ENCODE measurements at regions not wholly inside any gene's neighbourhood (a gene's known extent, or its start where the extent isn't known, plus 50 kb on each side); places are given as distances from the start of the nearest gene placed in this dataset.

DNA sequence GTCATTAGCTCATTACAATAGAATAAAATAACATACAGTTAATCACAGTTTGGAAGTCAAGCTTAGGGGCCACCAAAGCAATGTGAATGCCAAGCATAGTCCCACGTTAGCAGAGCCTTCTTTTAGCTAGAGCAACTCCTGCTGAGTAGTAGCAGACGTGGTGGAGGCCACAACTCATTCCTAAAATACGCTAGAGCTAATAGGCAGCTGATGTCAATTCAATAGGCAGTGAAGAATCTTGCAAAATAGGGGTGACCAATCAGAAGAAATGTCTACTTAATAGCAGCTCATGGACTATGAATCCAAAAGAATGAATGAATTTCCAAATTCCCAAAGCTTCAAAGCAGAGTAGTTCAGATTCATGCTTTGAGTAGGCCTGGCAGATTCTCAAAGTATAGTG lies 292.9 kb upstream of the RORA start:
- Mint-ChIP-seq H3K4me3 (ENCODE audit: low read depth) (no peak overlapping the region), H3K9me3 (ENCODE audit: low read depth) (no peaks in the 10 kb centered on the region), H3K36me3 (ENCODE audit: insufficient read depth) (no peaks in the 10 kb centered on the region), H3K27ac (no peak overlapping the region), H3K4me1 (ENCODE audit: low read depth) (no peaks in the 10 kb centered on the region), H3K27me3 (peaks cover 17% of the 10 kb centered on the region)
- DNase-seq (ENCODE audit: low spot score, unreplicated experiment), result no peak
- TF ChIP-seq, protein P1, sequence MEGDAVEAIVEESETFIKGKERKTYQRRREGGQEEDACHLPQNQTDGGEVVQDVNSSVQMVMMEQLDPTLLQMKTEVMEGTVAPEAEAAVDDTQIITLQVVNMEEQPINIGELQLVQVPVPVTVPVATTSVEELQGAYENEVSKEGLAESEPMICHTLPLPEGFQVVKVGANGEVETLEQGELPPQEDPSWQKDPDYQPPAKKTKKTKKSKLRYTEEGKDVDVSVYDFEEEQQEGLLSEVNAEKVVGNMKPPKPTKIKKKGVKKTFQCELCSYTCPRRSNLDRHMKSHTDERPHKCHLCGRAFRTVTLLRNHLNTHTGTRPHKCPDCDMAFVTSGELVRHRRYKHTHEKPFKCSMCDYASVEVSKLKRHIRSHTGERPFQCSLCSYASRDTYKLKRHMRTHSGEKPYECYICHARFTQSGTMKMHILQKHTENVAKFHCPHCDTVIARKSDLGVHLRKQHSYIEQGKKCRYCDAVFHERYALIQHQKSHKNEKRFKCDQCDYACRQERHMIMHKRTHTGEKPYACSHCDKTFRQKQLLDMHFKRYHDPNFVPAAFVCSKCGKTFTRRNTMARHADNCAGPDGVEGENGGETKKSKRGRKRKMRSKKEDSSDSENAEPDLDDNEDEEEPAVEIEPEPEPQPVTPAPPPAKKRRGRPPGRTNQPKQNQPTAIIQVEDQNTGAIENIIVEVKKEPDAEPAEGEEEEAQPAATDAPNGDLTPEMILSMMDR (IDR thresholded peaks at IDR 0.05; ENCODE audit: unreplicated experiment), result no peak

DNA sequence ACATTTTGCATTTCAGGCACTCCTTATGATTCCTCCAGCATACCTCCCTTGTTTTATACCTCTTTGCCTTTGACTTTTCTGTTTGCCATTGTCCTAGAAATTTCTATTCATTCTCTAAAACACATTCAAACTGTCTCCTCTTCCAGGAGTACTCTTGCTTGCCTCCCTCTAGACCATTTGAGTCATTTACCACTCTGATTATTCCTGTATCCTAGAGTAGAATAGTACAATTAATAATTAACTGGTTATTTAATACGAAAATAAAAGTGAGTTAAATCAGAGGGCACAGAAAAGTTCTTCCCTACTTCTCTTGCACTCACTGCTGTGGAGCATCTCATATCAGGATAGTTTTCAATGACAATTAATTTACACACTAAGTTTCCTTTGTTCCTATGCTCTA lies 290.2 kb upstream of the RORA start:
- H3K4me1 Mint-ChIP-seq (ENCODE audit: low read depth), result no peaks in the 10 kb centered on the region

DNA sequence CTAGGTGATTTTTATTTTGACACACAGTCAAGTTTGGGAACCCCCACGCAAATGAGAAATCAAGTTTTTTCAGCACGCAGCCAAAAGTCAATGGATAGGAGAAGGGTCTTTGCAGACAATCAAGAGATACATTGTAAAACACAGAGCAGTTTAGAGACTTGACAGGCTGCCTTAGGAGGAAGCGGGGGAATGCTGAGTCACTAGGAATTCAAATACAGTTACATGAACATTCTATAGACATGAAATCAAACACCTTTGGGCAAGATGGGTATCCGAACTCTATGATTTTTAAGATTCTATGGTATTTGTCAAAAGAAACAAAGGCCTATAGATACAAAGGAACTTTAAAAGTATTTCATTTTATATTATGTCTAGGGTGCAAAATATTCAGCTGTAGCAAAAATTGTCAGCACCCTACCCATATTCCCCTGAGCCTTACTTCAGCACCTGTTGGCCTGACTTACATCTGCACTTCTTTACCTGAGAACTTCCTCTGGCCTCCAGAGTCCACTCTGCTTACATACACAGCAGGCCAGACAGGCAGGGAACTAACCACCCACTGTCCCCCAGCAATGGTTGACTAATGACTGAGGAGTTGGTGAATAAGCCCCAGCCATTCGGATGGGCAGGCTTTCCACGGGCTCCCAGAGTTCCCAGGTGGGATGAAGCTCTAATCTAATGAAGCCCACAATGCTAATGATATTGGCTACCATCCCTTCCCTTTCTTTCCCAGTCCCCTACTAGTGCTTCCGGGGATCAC lies 289.3 kb upstream of the RORA start:
- H3K27me3 Mint-ChIP-seq, result no peaks in the 10 kb centered on the region
- H3K4me3 Mint-ChIP-seq (ENCODE audit: low read depth), result no peak overlapping the region
- no peak for DNase-seq (ENCODE audit: low spot score, unreplicated experiment)
- H3K4me1 Mint-ChIP-seq (ENCODE audit: low read depth), result no peaks in the 10 kb centered on the region
- no peaks in the 10 kb centered on the region for H3K9me3 Mint-ChIP-seq (ENCODE audit: low read depth)
- H3K36me3 Mint-ChIP-seq (ENCODE audit: insufficient read depth), result no peaks in the 10 kb centered on the region
- TF ChIP-seq, protein P1 (IDR thresholded peaks at IDR 0.05; ENCODE audit: unreplicated experiment), result no peak
- H3K27ac Mint-ChIP-seq, result no peak overlapping the region

More for the DNA sequence above, 290.2 kb upstream of the RORA start:
- Mint-ChIP-seq H3K4me3 (ENCODE audit: low read depth) (no peak overlapping the region), H3K9me3 (ENCODE audit: low read depth) (no peaks in the 10 kb centered on the region), H3K36me3 (ENCODE audit: insufficient read depth) (no peaks in the 10 kb centered on the region), H3K27ac (no peak overlapping the region), H3K27me3 (peaks cover under 1% of the 10 kb centered on the region)
- TF ChIP-seq, protein P1 (IDR thresholded peaks at IDR 0.05; ENCODE audit: unreplicated experiment), result no peak
- no peak for DNase-seq (ENCODE audit: low spot score, unreplicated experiment)

DNA sequence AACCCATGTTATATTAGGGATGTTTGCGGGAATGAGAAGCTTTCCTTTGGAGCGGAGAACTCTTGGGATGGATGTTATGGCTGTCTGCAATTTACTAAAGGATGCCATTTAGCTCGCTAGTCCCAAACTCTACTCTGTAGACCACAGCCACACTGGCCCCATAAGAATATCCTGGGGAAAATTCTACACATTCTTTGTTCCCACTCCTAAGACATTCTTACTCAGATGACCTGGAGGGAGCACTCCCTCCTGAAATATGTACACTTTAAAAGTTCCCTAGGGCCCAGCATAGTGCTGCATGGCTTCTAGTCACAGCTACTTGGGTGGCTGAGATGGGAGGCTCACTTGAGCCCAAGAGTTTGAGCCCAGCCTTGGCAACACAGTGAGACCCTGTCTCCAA lies 288.7 kb upstream of the RORA start:
- H3K36me3 Mint-ChIP-seq (ENCODE audit: insufficient read depth), result no peaks in the 10 kb centered on the region
- no peak overlapping the region for H3K27ac Mint-ChIP-seq

DNA sequence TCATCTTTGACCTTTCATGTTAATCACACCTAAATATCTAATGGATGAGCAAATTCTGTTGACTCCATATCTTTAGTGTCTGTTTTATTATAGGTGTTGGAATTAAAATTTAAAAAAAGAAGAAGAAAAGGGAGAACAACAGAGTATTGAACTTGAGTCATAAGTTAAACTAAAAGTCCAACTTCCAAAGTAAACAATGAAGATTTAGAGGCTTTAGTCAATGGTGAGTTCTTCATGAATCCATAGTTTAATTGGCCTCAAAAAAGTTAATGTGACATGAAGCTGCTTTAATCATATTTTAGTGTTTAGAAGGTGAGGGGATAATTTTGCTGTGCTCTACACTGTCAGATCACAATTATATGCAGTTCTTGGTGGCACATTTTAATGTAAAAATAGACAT lies 288.2 kb upstream of the RORA start:
- Mint-ChIP-seq H3K36me3 (ENCODE audit: insufficient read depth) (no peaks in the 10 kb centered on the region), H3K4me1 (ENCODE audit: low read depth) (no peaks in the 10 kb centered on the region), H3K4me3 (ENCODE audit: low read depth) (no peak overlapping the region), H3K9me3 (ENCODE audit: low read depth) (no peaks in the 10 kb centered on the region), H3K27ac (no peak overlapping the region), H3K27me3 (no peaks in the 10 kb centered on the region)
- TF ChIP-seq, protein P1 (IDR thresholded peaks at IDR 0.05; ENCODE audit: unreplicated experiment), result no peak
- no peak for DNase-seq (ENCODE audit: low spot score, unreplicated experiment)

More for the DNA sequence above, 288.7 kb upstream of the RORA start:
- H3K4me3 Mint-ChIP-seq (ENCODE audit: low read depth), result no peak overlapping the region
- TF ChIP-seq, protein P1 (IDR thresholded peaks at IDR 0.05; ENCODE audit: unreplicated experiment), result no peak
- H3K4me1 Mint-ChIP-seq (ENCODE audit: low read depth), result no peaks in the 10 kb centered on the region
- H3K9me3 Mint-ChIP-seq (ENCODE audit: low read depth), result no peaks in the 10 kb centered on the region
- DNase-seq (ENCODE audit: low spot score, unreplicated experiment), result no peak
- H3K27me3 Mint-ChIP-seq, result no peaks in the 10 kb centered on the region
